Stomach (tissue), 4 donors: ENCODE measurements at regions not wholly inside any gene's neighbourhood (a gene's known extent, or its start where the extent isn't known, plus 50 kb on each side); places are given as distances from the start of the nearest gene placed in this dataset.

ENCODE experiments used
- CTCF ChIP-seq, 7 experiments: fragments of 450-650 bp in 4 of 7; fragments of 200-600 bp in 3 of 7; sonication (generic) in 3 of 7; IDR thresholded peaks; one replicate each; pipeline ENCODE4 v1.5.1; 2016 to 2019; ENCODE audit warnings: antibody characterized with exemption in 7 of 7, control low read depth in 2 of 7, mild to moderate bottlenecking in 1 of 7
- POLR2A ChIP-seq, 4 donors: fragments of 450-650 bp; IDR thresholded peaks; one replicate each; pipeline ENCODE4 v1.6.1; 2016; ENCODE audit warnings: antibody characterized with exemption in 4 of 4, control low read depth in 2 of 4, mild to moderate bottlenecking in 1 of 4, moderate library complexity in 1 of 4

- TF ChIP-seq CTCF (IDR thresholded peaks at IDR 0.05) (no peak), POLR2A (IDR thresholded peaks at IDR 0.05) (no peak)
Measured at GRCh38 chr13:106352850-106353249, 182.6 kb downstream of the EFNB2 start.
